Heart right ventricle (tissue), 16 donors: ENCODE measurements at regions not wholly inside any gene's neighbourhood (a gene's known extent, or its start where the extent isn't known, plus 50 kb on each side); places are given as distances from the start of the nearest gene placed in this dataset.

Source experiments
- ATAC-seq, 8 donors: fragments of 200-7000 bp; cut with Tn5 transposase; one replicate each; pipeline ENCODE4 v1.9.1; 2020; ENCODE audit warnings: mild to moderate bottlenecking in 8 of 8, moderate library complexity in 8 of 8, moderate number of reproducible peaks in 1 of 8
- DNase-seq, 2 donors: peaks; one replicate each; pipeline ENCODE4 v3.0.0-alpha.2; 2020
- H3K27ac ChIP-seq, 10 donors: fragments of 200-600 bp; sonication (generic) in 2 of 10; one replicate each; pipeline versions ENCODE4 v1.5.0 to v1.8.0; 2020 to 2022; ENCODE audit warnings: mild to moderate bottlenecking in 3 of 10
- H3K27me3 ChIP-seq, 7 donors: fragments of 200-600 bp; one replicate each; pipeline ENCODE4 v1.8.0; 2021 to 2022; ENCODE audit warnings: mild to moderate bottlenecking in 2 of 7
- H3K36me3 ChIP-seq, 9 donors: fragments of 200-600 bp; sonication (generic) in 1 of 9; one replicate each; pipeline versions ENCODE4 v1.5.0 to v1.8.0; 2020 to 2022; ENCODE audit warnings: mild to moderate bottlenecking in 2 of 9
- H3K4me1 ChIP-seq, 9 donors: fragments of 200-600 bp; sonication (generic) in 1 of 9; one replicate each; pipeline versions ENCODE4 v1.5.0 to v1.8.0; 2020 to 2022; ENCODE audit warnings: mild to moderate bottlenecking in 4 of 9
- H3K4me3 ChIP-seq, 10 donors: fragments of 200-600 bp; sonication (generic) in 2 of 10; one replicate each; pipeline versions ENCODE4 v1.5.0 to v1.8.0; 2020 to 2022; ENCODE audit warnings: mild to moderate bottlenecking in 7 of 10, moderate library complexity in 2 of 10
- H3K9me3 ChIP-seq, 11 donors: fragments of 200-600 bp in 10 of 11; sonication (generic) in 2 of 11; one replicate each; pipeline versions ENCODE4 v1.5.0 to v1.8.0; 2013 to 2022; ENCODE audit warnings: mild to moderate bottlenecking in 2 of 11, control low read depth in 1 of 11, moderate library complexity in 1 of 11
- CTCF ChIP-seq, 9 donors: fragments of 200-600 bp; sonication (generic) in 2 of 9; IDR thresholded peaks; one replicate each; pipeline versions ENCODE4 v1.5.0 to v1.8.0; 2021 to 2022; ENCODE audit warnings: antibody characterized with exemption in 9 of 9, mild to moderate bottlenecking in 5 of 9, moderate library complexity in 1 of 9
- WGBS, 2 donors: extraction: QIAGEN DNeasy Blood & Tissue Kit; methylation state at CpG; one replicate each; pipeline ENCODE4 v1.1.7; 2013; ENCODE audit warnings: inconsistent platforms in 1 of 2; 5-methylcytosine and 5-hydroxymethylcytosine counted together
- intact Hi-C, 10 donors: fragments of 100-400 bp; cut with DNase I; formaldehyde crosslinking; loops; one replicate each; pipeline versions ENCODE4 v1.11.1 to v1.14.2; 2022
- donor health status: Arrhythmogenic right ventricular cardiomyopathy.
- donor health status: ischemic (EF 13 %, LVEDD 7.1; RV severe dilation, severe dysfunction).
- donor health status: healthy with polysubstance abuse.
- donor health status: DM: no; HTN: yes; CAD: no.
- donor health status: DM: no; HTN: no; CAD: no.
- donor health status: ischemic (EF 25% LVEDD 6.9; RV normal size, moderate dysfunction).
- donor health status: ischemic (EF 25% LVEDD 5.7; RV mildly dilated, moderate dysfunction).
- donor health status: healthy.
- donor health status: DM: yes; HTN: yes; CAD: no.
- donor health status: Ischemic cardiomyopathy.
- donor health status: ischemic (EF 35%, LVEDD 5.7; RV mildly dilated, moderate dysfunction).
- donor health status: nonischemic (EF 11% LVEDD 7.7; RV severe dilation, severe dysfunction).
- donor health status: DM: yes; HTN: yes; CAD: no.
- donor health status: PGD.
- donor health status: ischemic (EF 29% LVEDD 5.4; RV normal size, mild dysfunction).
- donor health status: nonischemic (EF 23%, LVEDD 6.1; RV moderate dilation, normal function).

DNA sequence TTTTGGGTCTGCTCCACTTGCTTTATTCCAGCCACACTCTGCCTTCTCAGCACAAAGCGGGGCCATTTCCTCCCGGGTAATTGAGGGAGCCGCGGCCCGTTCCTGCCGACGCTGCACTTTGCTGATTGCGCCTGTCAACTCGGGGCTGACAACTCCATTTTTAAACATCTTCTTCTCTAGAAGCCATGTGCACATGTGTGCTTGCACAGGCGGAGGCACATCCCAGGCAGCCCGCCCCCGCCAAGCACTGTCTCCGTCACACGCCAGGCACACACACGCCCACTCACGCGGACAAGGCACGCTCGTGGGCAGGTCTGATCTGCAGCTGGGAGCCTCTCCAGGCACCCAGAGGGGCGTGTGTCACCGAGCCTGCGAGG lies 63.2 kb downstream of the ENGASE start:
- ATAC-seq (no peak), DNase-seq (no peak)
- Histone ChIP-seq H3K9me3 (no peaks in the 10 kb centered on the region), H3K27ac (no peak overlapping the region), H3K4me3 (no peak overlapping the region), H3K27me3 (peaks cover 0 to 90% (median 84%) of the 10 kb centered on the region in 7 donors), H3K36me3 (no peaks in the 10 kb centered on the region), H3K4me1 (peaks cover 0 to 8% (median 0%) of the 10 kb centered on the region in 9 donors)
- intact Hi-C loops = no loop called here
- TF ChIP-seq CTCF (IDR thresholded peaks at IDR 0.05) = no peak
- WGBS, 2 donors = 48 to 53% methylated on average over 22 of the region's 22 CpGs

DNA sequence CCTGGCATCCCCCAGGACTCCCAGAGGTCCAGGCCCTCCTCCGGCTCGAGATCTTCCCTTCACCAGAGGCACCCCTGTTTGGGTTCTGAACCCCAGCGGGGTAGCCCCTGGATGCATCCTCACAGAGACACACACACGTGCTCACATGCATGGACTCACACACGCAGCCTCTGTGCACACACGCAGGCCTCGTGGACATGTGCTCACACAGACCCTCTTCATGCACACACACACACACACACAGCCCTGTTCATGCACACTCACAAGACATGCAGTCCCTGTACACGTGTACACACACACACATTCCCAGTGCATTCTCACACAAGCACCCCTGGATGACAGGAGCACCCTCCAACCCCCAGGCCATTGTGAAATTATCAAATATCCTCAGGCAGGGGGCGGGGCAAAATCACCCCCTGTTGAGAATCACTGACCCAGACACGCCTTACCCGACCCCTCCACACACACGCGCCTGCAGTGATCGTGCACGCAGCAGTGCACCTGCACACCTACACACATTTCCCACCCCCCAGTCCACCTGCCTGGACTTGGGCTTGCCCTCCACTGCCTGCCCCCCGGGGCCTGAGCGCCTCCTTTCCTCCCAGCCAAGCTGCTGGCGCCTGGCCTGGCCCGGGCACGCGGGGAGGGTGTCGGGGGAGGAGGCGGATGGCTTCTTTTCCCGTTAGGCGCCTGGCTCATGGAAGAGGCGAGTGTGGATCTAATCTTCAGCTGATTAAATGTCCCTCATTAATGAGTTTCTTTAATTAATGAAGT lies 62.6 kb downstream of the ENGASE start:
- no peak for TF ChIP-seq CTCF (IDR thresholded peaks at IDR 0.05)
- peaks cover 0 to 90% (median 79%) of the 10 kb centered on the region in 7 donors for H3K27me3 ChIP-seq
- no peak overlapping the region for H3K4me3 ChIP-seq
- intact Hi-C loops = no loop called here
- ATAC-seq (no peak), DNase-seq (no peak)
- 52 to 56% methylated on average over 26 of the region's 26 CpGs for WGBS, 2 donors
- H3K27ac ChIP-seq = no peak overlapping the region
- no peaks in the 10 kb centered on the region for H3K9me3 ChIP-seq
- H3K36me3 ChIP-seq = no peaks in the 10 kb centered on the region
- H3K4me1 ChIP-seq = peaks cover 0 to 8% (median 0%) of the 10 kb centered on the region in 9 donors

DNA sequence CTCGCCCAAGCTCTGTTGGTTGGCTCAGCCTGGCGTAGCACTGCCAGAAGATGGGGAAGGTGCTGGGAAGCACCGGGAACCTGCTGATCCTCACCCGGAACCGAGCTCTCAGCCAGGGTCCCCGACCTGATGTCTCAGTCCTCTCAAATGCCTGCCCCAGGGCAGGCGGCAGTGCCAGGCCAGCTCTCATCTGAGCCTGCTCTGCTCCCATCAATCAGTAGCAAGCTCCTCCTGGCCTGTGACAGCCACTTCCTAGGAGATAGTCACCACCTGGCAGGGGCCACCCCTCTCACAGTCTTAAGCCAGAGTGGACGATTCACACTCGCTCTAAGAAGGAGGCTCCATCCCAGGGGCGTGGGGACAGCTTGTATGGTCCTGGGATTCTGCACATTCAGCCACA lies 62.0 kb downstream of the ENGASE start:
- no peak for DNase-seq
- ATAC-seq = no peak
- TF ChIP-seq CTCF (IDR thresholded peaks at IDR 0.05) = no peak
- H3K36me3 ChIP-seq = no peaks in the 10 kb centered on the region
- 74 to 75% methylated on average over 10 of the region's 10 CpGs for WGBS, 2 donors
- peaks cover 0 to 88% (median 73%) of the 10 kb centered on the region in 7 donors for H3K27me3 ChIP-seq
- no peaks in the 10 kb centered on the region for H3K9me3 ChIP-seq
- H3K4me3 ChIP-seq = no peak overlapping the region
- H3K27ac ChIP-seq = no peak overlapping the region
- H3K4me1 ChIP-seq = peaks cover 0 to 8% (median 0%) of the 10 kb centered on the region in 9 donors
- intact Hi-C loops = no loop called here
